GM13976 (cell line): ENCODE measurements at regions not wholly inside any gene's neighbourhood (a gene's known extent, or its start where the extent isn't known, plus 50 kb on each side); places are given as distances from the start of the nearest gene placed in this dataset.

Source experiments
- DNase-seq: peaks from one replicate; pipeline ENCODE4 v3.0.0; 2012; ENCODE audit warnings: low spot score
- in situ Hi-C: fragments of 300-500 bp; cut with MboI; formaldehyde crosslinking; loops from one replicate; pipeline ENCODE4 v1.12.0; 2022; ENCODE audit warnings: low sequenced_read_pairs, mixed read lengths, inconsistent platforms; ENCODE audit not compliant: unreplicated experiment
- TF ChIP-seq, protein P1 (sequence below): IDR thresholded peaks from 2 replicates; pipeline ENCODE4 v1.5.1; 2012; ENCODE audit warnings: borderline replicate concordance, mild to moderate bottlenecking; ENCODE audit not compliant: insufficient read depth; ENCODE audit errors: extremely low read depth, missing control alignments, control extremely low read depth

DNA sequence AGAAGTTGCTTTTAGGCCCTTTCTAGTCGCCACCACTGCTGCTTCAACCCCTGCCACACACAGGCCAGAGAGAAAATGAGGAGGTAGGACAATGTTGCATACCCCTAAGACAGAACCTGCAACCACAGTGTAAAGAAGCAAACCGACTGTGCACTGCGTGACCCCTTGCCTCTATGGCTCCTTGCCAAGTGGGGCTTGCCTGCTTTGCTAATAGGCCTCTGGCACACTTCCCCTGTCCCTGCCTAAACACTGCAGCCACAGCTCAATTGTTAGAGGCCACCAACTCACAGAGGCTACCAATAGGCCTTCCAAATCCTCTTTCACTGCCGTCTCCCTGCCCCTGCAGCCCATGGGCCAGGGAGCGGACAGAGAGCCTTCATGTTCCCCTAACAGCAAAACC is 280.1 kb downstream of the CDH10 start:
- DNase-seq: no peak

GRCh38 chr5:24365406-24365805 is 279.4 kb downstream of the CDH10 start:
- TF ChIP-seq, protein P1, sequence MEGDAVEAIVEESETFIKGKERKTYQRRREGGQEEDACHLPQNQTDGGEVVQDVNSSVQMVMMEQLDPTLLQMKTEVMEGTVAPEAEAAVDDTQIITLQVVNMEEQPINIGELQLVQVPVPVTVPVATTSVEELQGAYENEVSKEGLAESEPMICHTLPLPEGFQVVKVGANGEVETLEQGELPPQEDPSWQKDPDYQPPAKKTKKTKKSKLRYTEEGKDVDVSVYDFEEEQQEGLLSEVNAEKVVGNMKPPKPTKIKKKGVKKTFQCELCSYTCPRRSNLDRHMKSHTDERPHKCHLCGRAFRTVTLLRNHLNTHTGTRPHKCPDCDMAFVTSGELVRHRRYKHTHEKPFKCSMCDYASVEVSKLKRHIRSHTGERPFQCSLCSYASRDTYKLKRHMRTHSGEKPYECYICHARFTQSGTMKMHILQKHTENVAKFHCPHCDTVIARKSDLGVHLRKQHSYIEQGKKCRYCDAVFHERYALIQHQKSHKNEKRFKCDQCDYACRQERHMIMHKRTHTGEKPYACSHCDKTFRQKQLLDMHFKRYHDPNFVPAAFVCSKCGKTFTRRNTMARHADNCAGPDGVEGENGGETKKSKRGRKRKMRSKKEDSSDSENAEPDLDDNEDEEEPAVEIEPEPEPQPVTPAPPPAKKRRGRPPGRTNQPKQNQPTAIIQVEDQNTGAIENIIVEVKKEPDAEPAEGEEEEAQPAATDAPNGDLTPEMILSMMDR: no peak
- no peak for DNase-seq
- in situ Hi-C loops: no loop called here

More for the DNA sequence above, 280.1 kb downstream of the CDH10 start:
- in situ Hi-C loops: no loop called here
- TF ChIP-seq, protein P1: no peak

GRCh38 chr5:24367216-24367615 is 277.6 kb downstream of the CDH10 start:
- DNase-seq: no peak
- TF ChIP-seq, protein P1: no peak
- in situ Hi-C loops: no loop called here

- TF ChIP-seq, protein P1: no peak
- in situ Hi-C loops: no loop called here
These were observed 276.7 kb downstream of the CDH10 start for GRCh38 chr5:24368115-24368514.

GRCh38 chr5:24376210-24376609 is 268.6 kb downstream of the CDH10 start:
- no peak for DNase-seq
- TF ChIP-seq, protein P1: no peak
- in situ Hi-C loops: no loop called here

More at GRCh38 chr5:24368115-24368514, 276.7 kb downstream of the CDH10 start:
- no peak for DNase-seq

DNA sequence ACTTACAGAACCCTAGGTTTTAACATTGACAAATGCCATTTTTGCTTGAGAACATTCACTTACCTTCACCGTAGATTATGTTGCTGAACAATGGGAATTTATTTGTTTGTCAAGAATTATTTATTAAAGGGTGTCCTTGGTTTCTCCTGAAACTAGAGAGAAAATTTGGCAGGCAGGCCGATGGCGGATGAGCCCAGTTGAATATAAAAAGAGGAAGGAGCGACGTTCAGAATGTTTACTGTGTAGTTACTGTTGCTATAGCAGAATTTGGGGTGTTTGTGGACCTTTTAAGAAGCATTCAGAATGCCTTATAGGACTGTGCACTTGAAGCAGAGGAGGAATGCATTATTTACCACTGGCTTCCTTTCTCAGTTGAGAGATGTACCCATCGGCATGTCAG is 268.2 kb downstream of the CDH10 start:
- TF ChIP-seq, protein P1: no peak

More for the DNA sequence above, 268.2 kb downstream of the CDH10 start:
- in situ Hi-C loops: no loop called here
- no peak for DNase-seq
